GM19324 (cell line): ENCODE measurements at regions not wholly inside any gene's neighbourhood (a gene's known extent, or its start where the extent isn't known, plus 50 kb on each side); places are given as distances from the start of the nearest gene placed in this dataset.

Experiments used
- ATAC-seq: cut with Tn5 transposase; IDR thresholded peaks from one replicate; pipeline ENCODE4 v1.9.1; 2021; ENCODE audit warnings: mild to moderate bottlenecking, moderate library complexity; ENCODE audit not compliant: unreplicated experiment, low FRiP score

DNA sequence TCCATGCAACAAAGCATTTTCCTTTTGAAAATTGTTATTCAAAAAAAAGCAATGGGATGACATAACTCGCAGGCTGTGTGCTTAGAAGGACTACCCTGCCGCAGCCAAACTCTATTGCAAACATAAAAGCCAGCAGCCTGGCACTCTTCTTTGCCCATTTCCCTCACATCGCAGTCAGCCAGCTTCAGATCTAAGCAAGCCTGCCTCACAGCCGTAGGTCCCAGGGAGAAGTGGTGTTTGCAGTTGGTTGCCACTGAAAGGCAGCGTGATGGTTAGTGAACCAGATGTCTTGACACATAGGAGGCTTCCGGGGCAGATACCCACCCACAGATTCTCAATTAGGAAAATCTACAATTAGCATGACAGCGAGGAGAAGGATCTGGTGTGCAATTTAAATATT is 655.2 kb downstream of the RNF144A start:
- ATAC-seq, result no peak

DNA sequence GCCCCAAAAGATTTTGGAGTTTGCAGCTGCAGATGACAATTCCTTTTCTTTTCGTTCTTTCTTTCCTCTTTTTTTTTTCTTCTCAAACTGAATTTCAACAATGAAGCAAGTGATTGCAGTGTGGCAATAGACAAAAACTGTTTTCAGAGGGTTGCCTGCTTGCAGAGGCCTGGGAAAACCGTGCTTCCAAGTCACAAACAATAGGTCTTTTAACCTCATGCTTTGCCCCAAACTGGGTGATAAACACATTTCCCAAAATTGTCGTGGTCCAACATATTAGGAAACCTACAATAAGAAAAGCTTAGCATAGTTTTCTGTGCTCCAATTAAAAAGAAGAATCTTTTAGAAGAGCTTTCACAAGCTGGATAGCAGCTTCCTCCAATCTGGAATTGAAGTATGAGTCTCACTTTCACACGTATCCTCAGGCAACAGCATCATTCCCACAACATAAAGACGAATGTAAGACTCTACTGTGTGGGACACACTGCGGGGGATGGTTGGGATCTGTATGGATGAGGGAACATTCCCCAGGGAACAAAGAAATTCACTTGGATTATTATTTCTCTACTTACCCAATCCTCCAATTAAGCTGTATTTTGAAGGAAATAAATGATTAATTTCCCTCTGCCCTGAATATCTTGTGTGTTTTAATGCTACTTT is 656.1 kb downstream of the RNF144A start:
- ATAC-seq, result no peak

DNA sequence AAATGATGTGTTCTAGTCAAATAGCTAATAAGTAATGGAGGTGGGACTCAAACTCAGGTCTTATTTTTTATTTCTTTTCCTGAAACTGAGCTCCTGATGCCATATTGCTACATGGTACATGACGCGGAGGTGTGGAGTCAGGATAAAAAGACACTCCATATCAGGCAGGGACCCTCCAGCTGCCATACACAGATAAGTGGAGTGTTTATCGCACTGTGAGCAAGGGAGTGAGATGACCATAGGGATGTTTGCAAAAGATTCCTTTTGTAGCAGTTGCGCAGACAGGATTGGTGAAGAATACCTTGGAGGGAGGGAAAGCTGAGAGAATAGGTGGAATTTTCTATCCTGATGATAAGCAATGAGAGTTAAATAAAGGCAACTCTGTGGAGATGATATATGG is 657.2 kb downstream of the RNF144A start:
- ATAC-seq, result no peak

DNA sequence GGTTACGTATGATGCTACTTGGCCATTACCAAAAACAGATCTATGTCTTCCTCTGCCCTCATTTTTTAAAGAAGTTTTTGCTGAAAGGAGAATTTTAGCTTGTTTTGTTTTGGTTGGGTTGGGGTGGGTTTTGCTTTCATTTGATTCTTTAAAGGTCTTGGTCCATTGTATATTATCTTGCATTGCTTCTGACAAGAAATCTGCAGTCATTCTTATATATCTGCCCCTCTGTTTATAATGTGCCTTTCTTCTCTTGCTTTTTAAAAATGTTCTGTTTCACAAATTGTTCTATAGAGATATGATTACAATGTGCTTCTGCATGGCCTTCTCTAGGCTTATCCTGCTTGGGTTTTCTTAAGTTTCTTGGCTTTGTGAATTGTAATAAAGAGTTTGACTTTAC is 660.6 kb downstream of the RNF144A start:
- no peak for ATAC-seq

DNA sequence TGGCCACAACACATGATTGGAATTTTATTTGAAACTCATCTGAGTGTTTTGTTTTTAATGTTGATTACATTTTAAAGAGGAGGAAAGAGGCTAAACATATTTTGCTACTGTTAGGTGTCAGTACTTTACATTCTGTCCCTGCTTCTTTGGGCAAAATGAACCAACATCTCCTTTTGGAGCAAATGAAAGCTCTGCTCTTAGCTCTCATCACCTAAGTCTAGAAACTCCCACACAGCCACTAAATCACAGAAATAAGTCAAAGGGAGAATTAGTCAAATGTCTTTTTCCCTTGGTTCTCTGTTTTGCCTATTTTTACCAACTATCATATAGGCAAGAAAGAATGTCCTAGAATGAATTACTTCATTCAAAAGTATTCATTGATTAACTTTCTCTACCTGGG is 666.8 kb downstream of the RNF144A start:
- no peak for ATAC-seq

- ATAC-seq, result no peak
Measured at GRCh38 chr2:7586898-7587297, 669.7 kb downstream of the RNF144A start.

DNA sequence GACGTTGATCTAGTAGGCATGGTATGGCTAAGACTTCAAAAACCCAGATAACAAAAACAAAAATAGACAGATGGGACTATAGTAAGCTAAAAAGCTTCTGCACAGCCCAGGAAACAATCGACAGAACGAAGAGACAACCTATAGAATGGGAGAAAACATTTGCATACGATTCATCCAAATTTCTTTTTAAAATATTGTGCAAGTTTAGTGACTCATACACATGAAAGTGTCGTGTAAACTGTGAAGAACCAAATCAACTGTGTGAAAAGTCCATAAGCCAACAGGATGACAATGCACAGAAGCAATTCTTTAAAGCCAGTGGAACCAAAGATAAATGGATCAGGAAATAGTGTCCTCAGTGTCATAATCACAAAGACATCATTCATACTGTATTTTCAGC is 671.1 kb downstream of the RNF144A start:
- ATAC-seq, result no peak

GRCh38 chr2:7592618-7593140 is 675.5 kb downstream of the RNF144A start:
- ATAC-seq, result no peak

- ATAC-seq, result no peak
Measured at GRCh38 chr2:7593360-7593759, 676.1 kb downstream of the RNF144A start.

DNA sequence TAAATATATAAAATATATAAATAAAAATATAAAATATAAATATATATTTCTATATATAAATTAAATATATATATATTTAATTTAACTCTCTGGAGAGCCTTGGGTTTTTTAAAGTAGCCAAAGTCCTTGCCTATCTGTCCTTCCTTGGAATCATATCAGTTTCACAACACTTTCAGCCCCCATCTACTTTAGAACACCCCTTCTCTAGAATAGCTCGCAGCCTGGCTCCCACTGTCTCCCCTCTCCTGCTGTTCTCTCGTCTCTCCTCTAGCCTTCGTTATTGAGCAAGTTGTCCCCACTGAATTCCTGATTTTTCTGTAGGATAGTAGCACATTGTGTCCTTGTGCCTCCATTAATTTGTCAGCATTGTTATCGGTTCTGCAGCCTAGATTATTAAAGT is 677.0 kb downstream of the RNF144A start:
- no peak for ATAC-seq

DNA sequence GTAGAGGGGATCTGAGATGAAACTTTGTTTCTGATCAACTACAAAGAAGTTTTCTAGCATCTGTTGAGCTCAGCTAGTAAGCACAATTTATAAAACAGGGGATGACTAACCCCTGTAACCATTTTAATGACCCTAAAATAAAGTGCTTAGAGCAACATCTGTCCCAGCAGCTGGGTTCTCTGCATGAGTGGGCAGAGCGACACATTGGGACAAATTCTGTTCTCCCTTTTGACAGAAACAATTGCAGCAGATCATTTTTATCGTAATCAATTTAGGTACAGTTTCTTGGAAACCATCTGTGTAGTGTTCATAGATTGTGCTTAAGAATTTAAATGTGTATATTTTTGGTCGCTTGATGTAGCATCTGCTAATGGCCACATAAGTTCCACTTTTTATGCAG is 678.0 kb downstream of the RNF144A start:
- ATAC-seq, result no peak

GRCh38 chr2:7598402-7598801 is 681.2 kb downstream of the RNF144A start:
- no peak for ATAC-seq

- ATAC-seq, result no peak
Measured at GRCh38 chr2:7599462-7600258, 682.4 kb downstream of the RNF144A start.

GRCh38 chr2:7601990-7602389 is 684.8 kb downstream of the RNF144A start:
- ATAC-seq, result no peak

GRCh38 chr2:7604456-7604855 is 687.2 kb downstream of the RNF144A start:
- no peak for ATAC-seq

GRCh38 chr2:7607441-7608173 is 690.4 kb downstream of the RNF144A start:
- ATAC-seq, result no peak

- ATAC-seq, result no peak
Measured at GRCh38 chr2:7609556-7609955, 692.3 kb downstream of the RNF144A start.

GRCh38 chr2:7609974-7610373 is 692.8 kb downstream of the RNF144A start:
- no peak for ATAC-seq

DNA sequence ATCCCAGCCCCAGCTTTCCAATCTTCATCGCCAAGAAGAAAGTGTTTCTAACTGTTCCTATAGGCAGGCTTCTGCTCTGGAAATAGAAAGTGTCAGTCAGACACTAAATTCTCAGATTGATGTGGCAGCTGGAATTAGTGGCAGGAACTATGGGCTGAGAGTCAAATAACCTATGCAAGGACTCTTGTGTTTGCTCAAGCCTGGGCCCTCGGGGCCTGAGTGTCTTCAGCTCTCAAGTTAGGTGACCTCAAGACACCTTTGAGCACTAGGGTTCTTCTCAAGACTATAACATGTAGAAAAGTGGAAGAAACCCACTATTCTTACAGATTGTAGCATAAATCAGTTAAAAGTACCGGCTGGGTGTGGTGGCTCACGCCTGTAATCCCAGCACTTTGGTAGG is 694.5 kb downstream of the RNF144A start:
- no peak for ATAC-seq

DNA sequence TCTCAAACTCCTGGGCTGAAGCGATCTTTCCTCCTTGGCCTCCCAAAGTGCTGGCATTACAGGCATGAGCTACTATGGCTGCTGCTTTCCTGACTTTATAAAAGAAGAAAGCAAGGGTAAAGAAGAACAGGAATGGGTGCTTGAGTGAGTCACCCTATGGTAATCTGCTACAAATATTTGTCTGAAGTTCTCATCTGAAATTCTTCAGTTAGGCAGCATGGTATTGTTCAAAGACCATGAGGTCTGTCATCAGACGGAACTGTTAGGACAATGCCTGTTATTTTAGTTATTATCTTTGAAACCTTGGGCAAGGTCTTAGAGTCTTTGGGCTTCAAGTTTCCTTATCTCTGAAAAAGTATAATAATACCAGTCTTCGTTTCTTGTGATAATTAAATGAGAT is 695.8 kb downstream of the RNF144A start:
- no peak for ATAC-seq

GRCh38 chr2:7613831-7614230 is 696.6 kb downstream of the RNF144A start:
- ATAC-seq, result no peak
